GM12874 (cell line): ENCODE measurements at regions not wholly inside any gene's neighbourhood (a gene's known extent, or its start where the extent isn't known, plus 50 kb on each side); places are given as distances from the start of the nearest gene placed in this dataset.

Experiments
- TF ChIP-seq, protein P1 (sequence below): IDR thresholded peaks from 2 replicates; pipeline ENCODE4 v1.5.1; 2011; ENCODE audit warnings: low read depth, mild to moderate bottlenecking, control low read depth, low read length, moderate library complexity; ENCODE audit not compliant: insufficient read depth

DNA sequence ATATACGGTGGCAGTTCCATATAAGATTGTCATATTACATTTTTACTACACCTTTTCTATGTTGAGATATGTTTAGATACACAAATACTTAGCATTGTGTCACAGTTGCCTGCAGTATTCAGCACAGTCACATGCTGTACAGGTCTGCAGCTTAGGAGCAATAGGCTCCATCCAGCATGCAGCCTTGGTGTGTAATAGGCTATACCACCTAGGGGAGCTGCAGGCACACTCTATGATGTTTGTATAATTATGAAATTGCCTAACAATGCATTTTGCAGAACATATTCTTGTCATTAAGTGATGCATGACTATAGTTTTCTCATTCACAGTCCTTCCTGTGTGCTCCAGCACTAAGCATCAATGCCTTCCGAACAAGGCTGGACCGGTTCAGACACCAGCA, 133.4 kb downstream of the NDUFA10 start:
- TF ChIP-seq, protein P1, sequence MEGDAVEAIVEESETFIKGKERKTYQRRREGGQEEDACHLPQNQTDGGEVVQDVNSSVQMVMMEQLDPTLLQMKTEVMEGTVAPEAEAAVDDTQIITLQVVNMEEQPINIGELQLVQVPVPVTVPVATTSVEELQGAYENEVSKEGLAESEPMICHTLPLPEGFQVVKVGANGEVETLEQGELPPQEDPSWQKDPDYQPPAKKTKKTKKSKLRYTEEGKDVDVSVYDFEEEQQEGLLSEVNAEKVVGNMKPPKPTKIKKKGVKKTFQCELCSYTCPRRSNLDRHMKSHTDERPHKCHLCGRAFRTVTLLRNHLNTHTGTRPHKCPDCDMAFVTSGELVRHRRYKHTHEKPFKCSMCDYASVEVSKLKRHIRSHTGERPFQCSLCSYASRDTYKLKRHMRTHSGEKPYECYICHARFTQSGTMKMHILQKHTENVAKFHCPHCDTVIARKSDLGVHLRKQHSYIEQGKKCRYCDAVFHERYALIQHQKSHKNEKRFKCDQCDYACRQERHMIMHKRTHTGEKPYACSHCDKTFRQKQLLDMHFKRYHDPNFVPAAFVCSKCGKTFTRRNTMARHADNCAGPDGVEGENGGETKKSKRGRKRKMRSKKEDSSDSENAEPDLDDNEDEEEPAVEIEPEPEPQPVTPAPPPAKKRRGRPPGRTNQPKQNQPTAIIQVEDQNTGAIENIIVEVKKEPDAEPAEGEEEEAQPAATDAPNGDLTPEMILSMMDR, result no peak

- TF ChIP-seq, protein P1, result no peak
These were observed 134.9 kb downstream of the NDUFA10 start for GRCh38 chr2:239890206-239890746.

DNA sequence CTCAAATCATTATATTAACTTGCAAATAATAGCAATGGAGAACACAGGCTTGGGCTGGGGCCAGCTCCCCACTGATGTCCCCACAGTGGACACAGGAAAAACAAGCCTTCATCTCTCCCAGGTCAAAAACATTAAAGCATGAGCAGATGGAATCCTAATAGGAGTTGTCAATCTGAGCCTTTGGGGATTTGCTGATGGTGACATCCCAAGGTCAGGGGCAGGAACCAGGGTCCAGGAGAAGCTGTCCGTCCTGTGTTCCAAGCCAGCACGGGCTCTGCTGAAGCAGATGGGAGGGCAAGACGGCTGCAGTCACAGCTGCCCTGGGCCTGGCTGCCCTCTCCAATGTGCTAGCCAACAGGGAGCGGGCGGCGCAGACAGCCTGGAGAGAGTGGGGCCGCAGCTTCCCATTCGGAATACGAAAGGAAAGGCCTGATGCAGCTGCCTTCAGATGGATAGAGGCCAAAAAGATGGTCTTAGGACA, 135.5 kb downstream of the NDUFA10 start:
- TF ChIP-seq, protein P1, result no peak

DNA sequence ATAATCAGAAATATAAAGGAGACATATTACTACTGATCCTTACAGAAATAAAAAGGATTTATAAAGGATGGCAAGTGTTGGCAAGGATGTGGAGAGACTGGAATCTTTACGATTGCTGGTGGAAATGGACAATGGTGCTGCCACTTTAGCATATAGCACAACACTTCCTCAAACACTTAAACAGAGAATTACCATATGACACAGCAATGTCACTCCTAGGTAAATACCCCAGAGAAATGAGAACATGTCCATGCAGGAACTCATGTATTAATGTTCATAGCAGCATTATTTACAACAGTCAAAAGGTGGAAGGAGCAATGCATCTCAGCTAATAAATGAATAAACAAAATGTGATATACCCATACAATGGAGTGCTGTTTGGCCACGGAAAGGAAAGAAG, 137.5 kb downstream of the NDUFA10 start:
- TF ChIP-seq, protein P1, result no peak

DNA sequence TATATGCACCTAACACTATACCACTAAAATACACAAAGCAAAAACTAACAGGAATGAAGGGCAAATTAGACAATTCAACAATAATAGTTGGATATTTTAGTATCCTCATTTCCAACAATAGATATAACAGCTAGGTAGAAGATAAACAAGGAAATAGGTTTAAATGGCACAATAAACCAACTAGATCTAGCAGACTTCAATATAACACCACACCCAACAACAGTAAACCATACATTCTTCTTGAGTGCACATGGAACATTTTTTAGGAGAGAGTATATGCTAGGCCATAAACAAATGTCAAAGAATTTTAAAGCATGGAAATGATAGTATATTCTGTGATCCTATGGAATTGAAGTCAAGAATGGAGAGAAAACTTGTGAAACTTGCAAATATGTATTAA, 138.4 kb downstream of the NDUFA10 start:
- TF ChIP-seq, protein P1, result no peak

DNA sequence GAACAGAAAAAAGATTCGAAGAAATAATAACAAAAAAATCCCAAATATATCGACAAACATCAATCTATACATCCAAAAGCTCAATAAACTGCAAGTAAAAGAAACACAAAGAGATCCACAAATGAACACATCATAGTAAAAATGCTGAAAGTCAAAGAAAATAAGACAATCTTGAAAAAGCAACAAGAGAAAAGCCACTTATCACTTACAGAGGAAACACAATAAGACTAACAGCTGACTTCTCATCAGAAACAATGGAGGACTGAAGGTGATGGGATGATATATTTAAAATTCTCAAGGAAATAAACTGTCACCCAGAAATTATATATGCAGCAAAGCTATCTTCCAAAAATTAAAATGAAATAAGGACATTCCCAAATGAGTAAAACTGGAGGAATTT, 140.3 kb downstream of the NDUFA10 start:
- TF ChIP-seq, protein P1, result no peak

DNA sequence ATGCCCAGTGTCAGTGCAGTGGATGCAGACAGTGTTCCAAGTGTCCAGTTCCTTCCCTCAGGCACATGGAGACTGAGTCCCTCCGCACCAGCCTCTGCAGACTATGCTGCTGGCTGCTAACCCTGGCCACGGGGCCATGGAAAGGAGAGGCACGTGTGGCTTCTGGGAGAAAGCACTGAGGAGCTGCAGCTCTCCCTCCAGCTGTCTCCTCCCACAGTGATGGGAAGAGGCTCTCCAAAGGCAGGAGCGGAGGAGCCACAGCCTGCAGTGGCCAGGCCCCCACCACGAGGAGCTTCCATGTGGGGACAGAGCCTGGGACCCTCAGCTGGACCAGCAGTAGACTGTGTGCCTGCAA, 141.1 kb downstream of the NDUFA10 start:
- TF ChIP-seq, protein P1, result no peak
